Cardiac muscle cell (in vitro differentiated cells and primary cell): ENCODE measurements at regions not wholly inside any gene's neighbourhood (a gene's known extent, or its start where the extent isn't known, plus 50 kb on each side); places are given as distances from the start of the nearest gene placed in this dataset.

Experiments used
- DNase-seq, 2 donors: peaks; one replicate each; pipeline versions ENCODE4 v3.0.0 to v3.0.0-alpha.2; 2010 to 2017; ENCODE audit warnings: low read depth in 1 of 2, low spot score in 1 of 2
- H3K27ac ChIP-seq: fragments of 200-600 bp; sonication (generic); 2 replicates; pipeline ENCODE4 v1.5.1; 2016
- H3K27me3 ChIP-seq: fragments of 200-600 bp; sonication (generic); 2 replicates; pipeline ENCODE4 v1.6.0; 2016; ENCODE audit warnings: control low read depth
- H3K36me3 ChIP-seq: fragments of 200-600 bp; sonication (generic); 2 replicates; pipeline ENCODE4 v1.5.1; 2016; ENCODE audit warnings: control low read depth
- H3K4me1 ChIP-seq: fragments of 200-600 bp; sonication (generic); 2 replicates; pipeline ENCODE4 v1.8.1; 2017; ENCODE audit warnings: low read depth, mild to moderate bottlenecking, mixed run types
- H3K4me3 ChIP-seq: fragments of 200-600 bp; sonication (generic); 2 replicates; pipeline ENCODE4 v1.5.1; 2016; ENCODE audit warnings: mild to moderate bottlenecking
- H3K9me3 ChIP-seq: fragments of 200-600 bp; sonication (generic); 2 replicates; pipeline ENCODE4 v1.5.1; 2017; ENCODE audit warnings: low read depth, mild to moderate bottlenecking, control low read depth
- TF ChIP-seq, protein P1 (sequence below): IDR thresholded peaks from 2 replicates; pipeline ENCODE4 v1.5.1; 2012; ENCODE audit warnings: low read depth, mild to moderate bottlenecking, low read length

GRCh38 chr6:50187351-50187921, 137.7 kb upstream of the DEFB112 start:
- no peaks in the 10 kb centered on the region for H3K9me3 ChIP-seq
- no peak for DNase-seq
- H3K27me3 ChIP-seq = no peaks in the 10 kb centered on the region
- H3K4me3 ChIP-seq = no peak overlapping the region
- H3K4me1 ChIP-seq = no peaks in the 10 kb centered on the region
- TF ChIP-seq, protein P1, sequence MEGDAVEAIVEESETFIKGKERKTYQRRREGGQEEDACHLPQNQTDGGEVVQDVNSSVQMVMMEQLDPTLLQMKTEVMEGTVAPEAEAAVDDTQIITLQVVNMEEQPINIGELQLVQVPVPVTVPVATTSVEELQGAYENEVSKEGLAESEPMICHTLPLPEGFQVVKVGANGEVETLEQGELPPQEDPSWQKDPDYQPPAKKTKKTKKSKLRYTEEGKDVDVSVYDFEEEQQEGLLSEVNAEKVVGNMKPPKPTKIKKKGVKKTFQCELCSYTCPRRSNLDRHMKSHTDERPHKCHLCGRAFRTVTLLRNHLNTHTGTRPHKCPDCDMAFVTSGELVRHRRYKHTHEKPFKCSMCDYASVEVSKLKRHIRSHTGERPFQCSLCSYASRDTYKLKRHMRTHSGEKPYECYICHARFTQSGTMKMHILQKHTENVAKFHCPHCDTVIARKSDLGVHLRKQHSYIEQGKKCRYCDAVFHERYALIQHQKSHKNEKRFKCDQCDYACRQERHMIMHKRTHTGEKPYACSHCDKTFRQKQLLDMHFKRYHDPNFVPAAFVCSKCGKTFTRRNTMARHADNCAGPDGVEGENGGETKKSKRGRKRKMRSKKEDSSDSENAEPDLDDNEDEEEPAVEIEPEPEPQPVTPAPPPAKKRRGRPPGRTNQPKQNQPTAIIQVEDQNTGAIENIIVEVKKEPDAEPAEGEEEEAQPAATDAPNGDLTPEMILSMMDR = no peak
- no peak overlapping the region for H3K27ac ChIP-seq
- H3K36me3 ChIP-seq = no peaks in the 10 kb centered on the region

GRCh38 chr6:50198245-50198644, 148.5 kb upstream of the DEFB112 start:
- H3K9me3 ChIP-seq = no peaks in the 10 kb centered on the region
- H3K27ac ChIP-seq = no peak overlapping the region
- H3K4me1 ChIP-seq = no peaks in the 10 kb centered on the region
- no peaks in the 10 kb centered on the region for H3K36me3 ChIP-seq
- TF ChIP-seq, protein P1 = no peak
- DNase-seq = no peak
- H3K4me3 ChIP-seq = no peak overlapping the region
- H3K27me3 ChIP-seq = no peaks in the 10 kb centered on the region

DNA sequence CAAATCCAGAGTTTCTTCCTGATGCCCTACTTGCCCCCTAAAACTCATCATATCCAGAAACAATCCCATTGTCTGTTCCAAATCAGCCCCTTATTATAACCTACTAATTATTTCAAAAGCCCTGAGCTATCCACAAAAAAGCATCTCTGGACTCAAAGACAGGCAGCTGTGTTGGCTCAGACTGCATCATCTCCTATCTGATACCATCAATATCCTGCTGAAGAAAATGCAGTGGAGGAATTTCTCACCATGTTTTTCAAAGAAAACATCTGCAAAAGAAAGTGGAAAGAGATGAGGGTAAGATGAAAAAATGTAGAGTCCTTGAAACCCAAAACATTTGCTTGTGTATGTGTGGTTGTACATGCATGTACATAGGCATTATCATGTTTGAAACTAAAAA, 153.0 kb upstream of the DEFB112 start:
- Histone ChIP-seq H3K4me1 (no peaks in the 10 kb centered on the region), H3K36me3 (no peaks in the 10 kb centered on the region), H3K4me3 (no peak overlapping the region), H3K27ac (no peak overlapping the region), H3K9me3 (no peaks in the 10 kb centered on the region), H3K27me3 (no peaks in the 10 kb centered on the region)
- no peak for DNase-seq
- TF ChIP-seq, protein P1 = no peak

GRCh38 chr6:50211582-50211981, 161.9 kb upstream of the DEFB112 start:
- TF ChIP-seq, protein P1 = no peak
- no peaks in the 10 kb centered on the region for H3K4me1 ChIP-seq
- no peak for DNase-seq
- H3K36me3 ChIP-seq = no peaks in the 10 kb centered on the region
- H3K27me3 ChIP-seq = no peaks in the 10 kb centered on the region
- H3K9me3 ChIP-seq = no peaks in the 10 kb centered on the region
- no peak overlapping the region for H3K4me3 ChIP-seq
- no peak overlapping the region for H3K27ac ChIP-seq

- H3K9me3 ChIP-seq = no peaks in the 10 kb centered on the region
- H3K4me3 ChIP-seq = no peak overlapping the region
- no peaks in the 10 kb centered on the region for H3K27me3 ChIP-seq
- TF ChIP-seq, protein P1 = no peak
- H3K27ac ChIP-seq = no peak overlapping the region
- DNase-seq = no peak
- no peaks in the 10 kb centered on the region for H3K4me1 ChIP-seq
- no peaks in the 10 kb centered on the region for H3K36me3 ChIP-seq
Measured at GRCh38 chr6:50213146-50213545, 163.4 kb upstream of the DEFB112 start.

GRCh38 chr6:50214937-50215336, 165.2 kb upstream of the DEFB112 start:
- H3K9me3 ChIP-seq = no peaks in the 10 kb centered on the region
- no peak overlapping the region for H3K4me3 ChIP-seq
- DNase-seq = no peak
- no peak overlapping the region for H3K27ac ChIP-seq
- H3K27me3 ChIP-seq = no peaks in the 10 kb centered on the region
- no peaks in the 10 kb centered on the region for H3K36me3 ChIP-seq
- no peaks in the 10 kb centered on the region for H3K4me1 ChIP-seq
- TF ChIP-seq, protein P1 = no peak
